ENCODE measurements at regions not wholly inside any gene's neighbourhood (a gene's known extent, or its start where the extent isn't known, plus 50 kb on each side); places are given as distances from the start of the nearest gene placed in this dataset.

GRCh38 chr6:69622924-69623323 lies 173.9 kb downstream of the LMBRD1 start:
- peaks cover 3% of the 10 kb centered on the region; the same call in 1 of the 2 replicates for H3K9me3 Mint-ChIP-seq
- H3K27ac Mint-ChIP-seq, result no peak overlapping the region
- POLR2A ChIA-PET, result no interaction called here
- no peak for TF ChIP-seq IRF1 (CRISPR knock-in tag; IDR thresholded peaks at IDR 0.05)
- TF ChIP-seq CREM (CRISPR knock-in tag; IDR thresholded peaks at IDR 0.05), result no peak
- no peak for TF ChIP-seq KAT7 (CRISPR knock-in tag; IDR thresholded peaks at IDR 0.05; ENCODE audit: borderline replicate concordance)
- no peak for TF ChIP-seq ZBTB43 (CRISPR knock-in tag; IDR thresholded peaks at IDR 0.05)
- no peak for TF ChIP-seq ZNF281 (CRISPR knock-in tag; IDR thresholded peaks at IDR 0.05)
- no peak for TF ChIP-seq PRDM15 (CRISPR knock-in tag; IDR thresholded peaks at IDR 0.05)
- no peak for TF ChIP-seq HMGXB4 (CRISPR knock-in tag; IDR thresholded peaks at IDR 0.05)
- TF ChIP-seq GRHL2 (CRISPR knock-in tag; IDR thresholded peaks at IDR 0.05; ENCODE audit: insufficient replicate concordance, severe bottlenecking), result no peak
- no peak for TF ChIP-seq PREB (CRISPR knock-in tag; IDR thresholded peaks at IDR 0.05; ENCODE audit: borderline replicate concordance)
- TF ChIP-seq AR (CRISPR knock-in tag; IDR thresholded peaks at IDR 0.05), result no peak
- no peak for TF ChIP-seq ZNF671 (CRISPR knock-in tag; IDR thresholded peaks at IDR 0.05)
- no peak for TF ChIP-seq FOXK1 (CRISPR knock-in tag; IDR thresholded peaks at IDR 0.05)
- no peak for TF ChIP-seq SOX15 (CRISPR knock-in tag; IDR thresholded peaks at IDR 0.05)
- TF ChIP-seq STAT6 (CRISPR knock-in tag; conservative IDR thresholded peaks at IDR 0.05; ENCODE audit: low read depth), result no peak
- no peak for TF ChIP-seq MLX (CRISPR knock-in tag; IDR thresholded peaks at IDR 0.05)
- no peak for TF ChIP-seq NFE2L1 (CRISPR knock-in tag; IDR thresholded peaks at IDR 0.05)
- TF ChIP-seq SP1 (CRISPR knock-in tag; conservative IDR thresholded peaks at IDR 0.05), result no peak
- no peak for TF ChIP-seq ZNF263 (CRISPR knock-in tag; IDR thresholded peaks at IDR 0.05; ENCODE audit: low read depth)
- H3K4me1 Mint-ChIP-seq, result peaks cover 29% of the 10 kb centered on the region
- peak; percentile 79 for ATAC-seq
- H3K36me3 Mint-ChIP-seq, result no peaks in the 10 kb centered on the region
- CTCF ChIA-PET, result no interaction called here
- no peak overlapping the region for H3K4me3 Mint-ChIP-seq
- no peaks in the 10 kb centered on the region for H3K27me3 Mint-ChIP-seq (ENCODE audit: low read depth)
- no peak for DNase-seq (ENCODE audit: low spot score)

All from WTC11 (cell line).